ENCODE measurements at regions not wholly inside any gene's neighbourhood (a gene's known extent, or its start where the extent isn't known, plus 50 kb on each side); places are given as distances from the start of the nearest gene placed in this dataset.
"Not testable (repeated sequence)": the region's sequence is repeated elsewhere in the genome, so short reads cannot be mapped to it uniquely, and the experiment has no call there.

DNA sequence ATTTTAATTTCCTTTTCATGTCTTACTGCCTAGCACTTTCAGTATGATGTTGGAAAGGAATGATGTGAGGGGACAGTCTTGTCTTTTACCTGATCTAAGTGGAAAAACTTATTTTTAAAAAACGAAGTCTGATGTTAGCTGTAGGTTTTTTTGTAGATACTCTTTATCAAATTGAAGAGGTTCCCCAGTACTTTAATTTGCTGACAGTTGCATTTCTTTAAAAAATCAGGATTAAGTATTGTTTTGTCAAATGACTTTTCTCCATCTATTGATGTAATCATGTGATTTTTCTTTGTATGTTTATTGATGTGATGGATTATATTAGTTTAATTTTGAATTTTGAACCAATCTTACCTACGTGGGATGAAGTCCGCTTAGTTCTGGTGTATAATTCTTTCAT lies 568.4 kb upstream of the AGA start:
- in situ Hi-C loops (cut with HindIII; ENCODE audit: low sequenced_read_pairs) = no loop called here
- TF ChIP-seq, protein P1, sequence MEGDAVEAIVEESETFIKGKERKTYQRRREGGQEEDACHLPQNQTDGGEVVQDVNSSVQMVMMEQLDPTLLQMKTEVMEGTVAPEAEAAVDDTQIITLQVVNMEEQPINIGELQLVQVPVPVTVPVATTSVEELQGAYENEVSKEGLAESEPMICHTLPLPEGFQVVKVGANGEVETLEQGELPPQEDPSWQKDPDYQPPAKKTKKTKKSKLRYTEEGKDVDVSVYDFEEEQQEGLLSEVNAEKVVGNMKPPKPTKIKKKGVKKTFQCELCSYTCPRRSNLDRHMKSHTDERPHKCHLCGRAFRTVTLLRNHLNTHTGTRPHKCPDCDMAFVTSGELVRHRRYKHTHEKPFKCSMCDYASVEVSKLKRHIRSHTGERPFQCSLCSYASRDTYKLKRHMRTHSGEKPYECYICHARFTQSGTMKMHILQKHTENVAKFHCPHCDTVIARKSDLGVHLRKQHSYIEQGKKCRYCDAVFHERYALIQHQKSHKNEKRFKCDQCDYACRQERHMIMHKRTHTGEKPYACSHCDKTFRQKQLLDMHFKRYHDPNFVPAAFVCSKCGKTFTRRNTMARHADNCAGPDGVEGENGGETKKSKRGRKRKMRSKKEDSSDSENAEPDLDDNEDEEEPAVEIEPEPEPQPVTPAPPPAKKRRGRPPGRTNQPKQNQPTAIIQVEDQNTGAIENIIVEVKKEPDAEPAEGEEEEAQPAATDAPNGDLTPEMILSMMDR (IDR thresholded peaks at IDR 0.05; ENCODE audit: low read depth, low read length) = no peak
- H3K4me3 ChIP-seq (ENCODE audit: low read depth, low read length) = no peak overlapping the region
- DNase-seq (ENCODE audit: low read depth, low spot score) = no peak

DNA sequence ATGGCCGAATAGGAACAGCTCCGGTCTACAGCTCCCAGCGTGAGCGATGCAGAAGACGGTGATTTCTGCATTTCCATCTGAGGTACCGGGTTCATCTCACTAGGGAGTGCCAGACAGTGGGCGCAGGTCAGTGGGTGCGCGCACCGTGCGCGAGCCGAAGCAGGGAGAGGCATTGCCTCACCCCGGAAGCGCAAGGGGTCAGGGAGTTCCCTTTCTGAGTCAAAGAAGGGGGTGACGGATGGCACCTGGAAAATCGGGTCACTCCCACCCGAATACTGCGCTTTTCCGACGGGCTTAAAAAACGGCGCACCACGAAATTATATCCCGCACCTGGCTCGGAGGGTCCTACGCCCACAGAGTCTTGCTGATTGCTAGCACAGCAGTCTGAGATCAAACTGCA lies 572.8 kb upstream of the AGA start:
- DNase-seq (ENCODE audit: low read depth, low spot score); in situ Hi-C loops (cut with HindIII; ENCODE audit: low sequenced_read_pairs); H3K4me3 ChIP-seq (ENCODE audit: low read depth, low read length): not testable (repeated sequence)

DNA sequence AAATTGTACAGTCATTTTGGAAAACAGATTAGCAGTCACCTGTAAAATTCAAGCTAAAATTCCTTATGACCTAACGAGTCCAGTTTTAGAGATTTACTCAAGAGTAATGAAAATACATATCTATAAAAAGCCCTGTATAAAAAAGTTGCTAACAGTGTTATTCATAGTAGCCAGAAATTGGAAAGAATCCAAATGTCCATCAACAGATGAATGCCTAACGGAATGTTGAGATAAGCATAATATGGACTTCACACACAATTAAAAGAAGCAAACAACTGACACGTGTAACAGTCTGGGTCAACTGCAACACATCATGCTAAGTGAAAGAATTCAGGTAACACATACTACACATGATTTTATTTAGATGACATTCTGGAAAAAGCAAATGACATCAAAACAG lies 584.8 kb upstream of the AGA start:
- DNase-seq (ENCODE audit: low read depth, low spot score) = no peak
- no peak overlapping the region for H3K4me3 ChIP-seq (ENCODE audit: low read depth, low read length)
- in situ Hi-C loops (cut with HindIII; ENCODE audit: low sequenced_read_pairs) = no loop called here
- TF ChIP-seq, protein P1 (IDR thresholded peaks at IDR 0.05; ENCODE audit: low read depth, low read length) = no peak

DNA sequence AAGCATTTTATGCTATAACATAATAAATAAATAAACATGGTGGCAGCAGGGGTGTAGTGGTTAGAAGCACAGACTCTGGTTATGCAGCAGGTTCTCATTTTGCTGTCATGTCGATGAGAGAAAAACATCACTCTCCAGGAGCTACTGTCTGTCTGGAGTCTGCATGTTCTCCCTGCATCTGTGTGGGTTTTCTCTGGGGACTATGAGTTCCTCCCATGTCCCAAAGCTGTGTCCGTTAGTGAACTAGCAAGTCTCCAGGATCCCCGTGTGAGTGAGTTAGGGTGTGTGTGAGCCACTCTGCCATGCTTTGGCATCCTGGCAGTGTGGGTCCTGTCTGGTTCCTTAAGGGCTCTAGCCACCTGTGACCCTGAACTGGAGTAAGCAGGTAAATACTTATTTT lies 585.6 kb upstream of the AGA start:
- TF ChIP-seq, protein P1 (IDR thresholded peaks at IDR 0.05; ENCODE audit: low read depth, low read length) = no peak
- no peak for DNase-seq (ENCODE audit: low read depth, low spot score)
- in situ Hi-C loops (cut with HindIII; ENCODE audit: low sequenced_read_pairs) = no loop called here
- H3K4me3 ChIP-seq (ENCODE audit: low read depth, low read length) = no peak overlapping the region

DNA sequence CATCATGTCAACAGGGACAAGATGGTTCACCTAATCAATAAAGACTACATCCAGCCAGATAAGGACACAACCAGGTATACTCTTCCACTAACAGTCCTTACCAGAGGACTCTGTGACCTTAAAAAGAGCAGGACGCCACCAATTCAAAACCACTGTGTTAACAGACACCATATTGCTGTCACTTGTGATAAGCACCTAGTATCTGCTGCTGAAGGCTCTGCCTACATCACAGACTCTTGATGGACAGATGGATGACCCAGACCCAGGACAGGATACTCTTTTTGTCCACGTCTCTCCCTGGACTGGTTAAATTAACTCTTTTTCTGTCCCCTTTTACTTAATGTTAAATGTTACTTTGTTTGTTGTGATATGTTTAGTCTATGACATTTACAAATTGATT lies 586.2 kb upstream of the AGA start:
- in situ Hi-C loops (cut with HindIII; ENCODE audit: low sequenced_read_pairs) = no loop called here

DNA sequence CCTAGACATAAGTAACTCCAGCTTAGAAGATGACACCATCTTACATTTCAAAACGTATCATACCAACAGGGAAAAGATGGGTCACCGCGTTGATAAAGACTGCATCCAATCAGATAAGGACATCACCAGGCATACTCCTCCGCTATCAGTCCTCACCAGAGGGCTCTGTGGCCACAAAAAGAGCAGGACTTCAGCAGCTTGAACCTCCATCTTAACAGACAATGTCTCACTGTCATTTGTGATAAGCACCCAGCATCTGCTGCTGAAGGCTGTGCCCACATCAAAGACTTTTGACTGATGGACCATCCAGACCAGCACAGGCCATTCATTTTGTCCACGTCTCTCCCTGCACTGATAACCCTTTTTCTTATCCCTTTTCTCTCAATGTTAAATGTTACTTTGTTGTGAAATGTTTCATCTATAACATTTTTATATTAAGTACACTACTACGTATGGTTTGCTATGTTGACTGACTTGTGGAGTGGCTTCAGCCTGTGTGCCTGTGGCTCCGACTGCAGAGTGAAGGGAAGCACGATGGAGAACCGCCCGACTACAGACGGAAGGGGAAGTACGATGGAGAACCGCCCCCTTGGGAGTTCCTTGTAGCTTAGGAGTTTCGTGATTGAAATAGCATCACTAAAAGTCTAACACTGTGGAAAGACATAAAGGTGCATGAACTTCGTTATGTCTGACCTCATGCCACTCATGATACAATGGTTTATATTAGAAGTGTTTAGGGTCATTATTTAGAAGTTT lies 595.4 kb upstream of the AGA start:
- in situ Hi-C loops (cut with HindIII; ENCODE audit: low sequenced_read_pairs) = no loop called here
- TF ChIP-seq, protein P1 (IDR thresholded peaks at IDR 0.05; ENCODE audit: low read depth, low read length) = no peak
- H3K4me3 ChIP-seq (ENCODE audit: low read depth, low read length) = no peak overlapping the region
- no peak for DNase-seq (ENCODE audit: low read depth, low spot score)

More for the DNA sequence above, 586.2 kb upstream of the AGA start:
- TF ChIP-seq, protein P1 (IDR thresholded peaks at IDR 0.05; ENCODE audit: low read depth, low read length) = no peak
- H3K4me3 ChIP-seq (ENCODE audit: low read depth, low read length) = no peak overlapping the region
- no peak for DNase-seq (ENCODE audit: low read depth, low spot score)

DNA sequence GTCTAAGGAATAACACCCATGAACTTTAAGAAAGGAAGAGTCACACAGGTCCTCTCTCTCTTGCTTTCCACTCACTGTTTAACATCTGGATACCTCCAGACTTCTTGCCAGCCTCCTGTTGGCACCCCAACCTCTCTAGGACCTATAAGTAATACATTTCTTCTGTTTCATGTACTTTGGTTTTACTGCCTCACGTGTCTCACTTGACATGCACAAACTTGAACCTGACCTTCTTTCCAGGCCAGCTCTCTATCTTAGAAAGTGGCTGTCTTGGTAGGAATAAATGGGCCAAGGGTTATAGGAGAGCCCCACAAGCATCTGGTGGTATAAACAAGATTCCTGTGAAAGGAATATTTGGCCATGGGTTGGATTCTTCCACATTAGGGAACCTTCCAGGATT lies 614.8 kb upstream of the AGA start:
- TF ChIP-seq, protein P1 (IDR thresholded peaks at IDR 0.05; ENCODE audit: low read depth, low read length) = no peak
- in situ Hi-C loops (cut with HindIII; ENCODE audit: low sequenced_read_pairs) = no loop called here
- H3K4me3 ChIP-seq (ENCODE audit: low read depth, low read length) = no peak overlapping the region
- DNase-seq (ENCODE audit: low read depth, low spot score) = no peak

Data from astrocyte of the spinal cord (primary cell).